Esophagus squamous epithelium (tissue), 4 donors: ENCODE measurements at regions not wholly inside any gene's neighbourhood (a gene's known extent, or its start where the extent isn't known, plus 50 kb on each side); places are given as distances from the start of the nearest gene placed in this dataset.

Source experiments
- CTCF ChIP-seq, 6 experiments: fragments of 450-650 bp in 4 of 6; fragments of 200-600 bp in 2 of 6; sonication (generic) in 2 of 6; IDR thresholded peaks; one replicate each; pipeline ENCODE4 v1.5.1; 2016 to 2019; ENCODE audit warnings: antibody characterized with exemption in 6 of 6, mild to moderate bottlenecking in 4 of 6, moderate library complexity in 4 of 6
- POLR2A ChIP-seq, 4 donors: fragments of 450-650 bp; IDR thresholded peaks; one replicate each; pipeline ENCODE4 v1.6.1; 2017; ENCODE audit warnings: antibody characterized with exemption in 4 of 4, mild to moderate bottlenecking in 4 of 4, moderate library complexity in 3 of 4

- TF ChIP-seq CTCF (IDR thresholded peaks at IDR 0.05) (no peak), POLR2A (IDR thresholded peaks at IDR 0.05) (no peak)
Measured at GRCh38 chr14:27211741-27212140, 613.9 kb upstream of the NOVA1 start.
